ENCODE measurements at regions not wholly inside any gene's neighbourhood (a gene's known extent, or its start where the extent isn't known, plus 50 kb on each side); places are given as distances from the start of the nearest gene placed in this dataset.

- TF ChIP-seq CTCF (IDR thresholded peaks at IDR 0.05) (no peak), POLR2A (IDR thresholded peaks at IDR 0.05) (no peak), POLR2AphosphoS5 (IDR thresholded peaks at IDR 0.05) (no peak), EP300 (IDR thresholded peaks at IDR 0.05) (no peak)
Observed at GRCh38 chr4:141571362-141571761, 65.0 kb upstream of the IL15 start.

All from gastroesophageal sphincter (tissue), 3 donors.